K562 (cell line): ENCODE measurements at regions not wholly inside any gene's neighbourhood (a gene's known extent, or its start where the extent isn't known, plus 50 kb on each side); places are given as distances from the start of the nearest gene placed in this dataset.

Experiments
- ATAC-seq: fragments of 200-7000 bp; cut with Tn5 transposase; 3 replicates; pipeline ENCODE4 v1.9.1; 2020; ENCODE audit warnings: moderate library complexity
- BruUV-seq: library from RNA; stranded (reverse); fragments of 400-500 nt; replicated peaks from 2 replicates; lab custom pipeline; 2021; lab: Mats Ljungman, UMichigan
- CTCF ChIA-PET: fragments of 300-600 bp; formaldehyde crosslinking; extraction: SDS; loops from one replicate; lab custom pipeline; 2021; ENCODE audit warnings: low intra/inter-chr PET ratio; lab: Yijun Ruan, JAX
- POLR2A ChIA-PET: fragments of 300-600, 350-650 bp; sonication (Branson Sonifier 250); formaldehyde crosslinking; extraction: SDS; loops from one replicate; lab custom pipeline; 2021; ENCODE audit warnings: antibody characterized with exemption, inconsistent platforms; lab: Yijun Ruan, JAX
- DNase-seq, 4 experiments: peaks; one replicate each; pipeline versions ENCODE4 v3.0.0 to v3.0.0-alpha.2; 2011 to 2018; ENCODE audit warnings: low spot score in 3 of 4, mixed read lengths in 3 of 4; ENCODE audit errors: extremely low read depth in 1 of 4
- FAIRE-seq: peaks from 2 replicates; lab custom pipeline; 2011; peaks lifted over from hg19 to GRCh38; lab: Jason Lieb, UNC
- H2AFZ ChIP-seq: 2 replicates; pipeline ENCODE4 v1.6.0; 2011; ENCODE audit warnings: low read depth, low read length, control low read depth, inconsistent platforms
- H3K27ac ChIP-seq: fragments of 200-600 bp; 3 replicates; pipeline ENCODE4 v1.8.0; 2011; ENCODE audit warnings: low read depth, mild to moderate bottlenecking, control low read depth, inconsistent platforms, low read length, moderate library complexity, mixed read lengths; ENCODE audit errors: extremely low read depth
- H3K27me3 ChIP-seq, 2 experiments: fragments of 300-600 bp in 1 of 2; 2 replicates in 1 of 2; 3 replicates in 1 of 2; pipeline versions ENCODE4 v1.6.0 to v1.8.0; 2011; ENCODE audit warnings: inconsistent platforms in 2 of 2, low read length in 2 of 2, mild to moderate bottlenecking in 1 of 2, mixed read lengths in 1 of 2, moderate library complexity in 1 of 2; ENCODE audit not compliant: control insufficient read depth in 2 of 2, insufficient read depth in 2 of 2
- H3K36me3 ChIP-seq: fragments of 300-600 bp; 3 replicates; pipeline ENCODE4 v1.8.0; 2011; ENCODE audit warnings: mild to moderate bottlenecking, low read length, inconsistent platforms; ENCODE audit not compliant: control insufficient read depth, insufficient read depth
- H3K4me1 ChIP-seq, 2 experiments: fragments of 200-600 bp in 1 of 2; replicated peaks in 1 of 2; 2 replicates in 1 of 2; 3 replicates in 1 of 2; pipeline versions ENCODE4 v1.5.1 to v1.8.0; 2011; ENCODE audit warnings: inconsistent platforms in 2 of 2, low read length in 2 of 2, mild to moderate bottlenecking in 1 of 2, mixed read lengths in 1 of 2, moderate library complexity in 1 of 2; ENCODE audit not compliant: control insufficient read depth in 2 of 2, insufficient read depth in 2 of 2
- H3K4me2 ChIP-seq: 2 replicates; pipeline ENCODE4 v1.6.1; 2011; ENCODE audit warnings: low read length, control low read depth, inconsistent platforms, mixed read lengths; ENCODE audit not compliant: insufficient read depth
- H3K4me3 ChIP-seq: fragments of 200-600 bp; sonication (generic), shearing (Covaris generic); 2 replicates; pipeline ENCODE4 v1.5.1; 2016; ENCODE audit warnings: control low read depth, inconsistent platforms
- H3K79me2 ChIP-seq: fragments of 200-600 bp; 3 replicates; pipeline ENCODE4 v1.8.0; 2011; ENCODE audit warnings: low read length, inconsistent platforms; ENCODE audit not compliant: control insufficient read depth, insufficient read depth
- H3K9ac ChIP-seq, 2 experiments: 2 replicates each; pipeline versions ENCODE4 v1.6.0 to v1.6.1; 2011; ENCODE audit warnings: low read depth in 2 of 2, low read length in 2 of 2, control low read depth in 1 of 2, inconsistent platforms in 1 of 2, mild to moderate bottlenecking in 1 of 2, mixed read lengths in 1 of 2; ENCODE audit not compliant: insufficient read depth in 1 of 2
- H3K9me1 ChIP-seq: one replicate; pipeline ENCODE4 v1.6.0; 2011; ENCODE audit warnings: inconsistent platforms, mild to moderate bottlenecking, low read length, moderate library complexity; ENCODE audit not compliant: control insufficient read depth, insufficient read depth
- H3K9me3 ChIP-seq: replicated peaks from 2 replicates; pipeline ENCODE4 v1.5.1; 2011; ENCODE audit warnings: low read depth, low read length, inconsistent platforms; ENCODE audit not compliant: control insufficient read depth, insufficient read depth
- H4K20me1 ChIP-seq: replicated peaks from 2 replicates; pipeline ENCODE4 v1.6.1; 2011; ENCODE audit warnings: low read length, inconsistent platforms, mixed read lengths; ENCODE audit not compliant: control insufficient read depth, insufficient read depth
- BRD4 ChIP-seq: fragments of 200-600 bp; sonication (generic); IDR thresholded peaks from 2 replicates; pipeline ENCODE4 v1.6.1; 2017; ENCODE audit warnings: inconsistent platforms
- ELF2 ChIP-seq: fragments of 250-450 bp; sonication (Bioruptor Pico); IDR thresholded peaks from 2 replicates; pipeline ENCODE4 v1.5.0; 2021; ENCODE audit warnings: mild to moderate bottlenecking
- NFATC3 ChIP-seq: fragments of 450-650 bp; IDR thresholded peaks from 2 replicates; pipeline ENCODE4 v1.6.1; 2017; ENCODE audit warnings: mild to moderate bottlenecking
- NR1H2 ChIP-seq: sonication (generic); formaldehyde crosslinking; IDR thresholded peaks from 2 replicates; pipeline ENCODE4 v1.4.0; 2020; ENCODE audit warnings: mild to moderate bottlenecking, missing genetic modification reagents
- SAFB2 ChIP-seq: fragments of 200-400 bp; formaldehyde crosslinking; IDR thresholded peaks from 2 replicates; pipeline ENCODE4 v1.6.1; 2018; ENCODE audit warnings: borderline replicate concordance, low read length, low read depth, moderate library complexity; ENCODE audit not compliant: severe bottlenecking
- SIN3B ChIP-seq: fragments of 450-650 bp; IDR thresholded peaks from 2 replicates; pipeline ENCODE4 v1.6.1; 2017; ENCODE audit warnings: low read depth, mild to moderate bottlenecking, moderate library complexity
- WHSC1 ChIP-seq: IDR thresholded peaks from one replicate; pipeline ENCODE4 v1.6.1; 2012; ENCODE audit warnings: low read length, control low read depth, inconsistent platforms
- ZNF140 ChIP-seq: fragments of 250-450 bp; sonication (Bioruptor Pico); IDR thresholded peaks from 2 replicates; pipeline ENCODE4 v1.8.0; 2021; ENCODE audit warnings: moderate library complexity, mild to moderate bottlenecking, inconsistent platforms
- ZNF165 ChIP-seq: fragments of 250-450 bp; sonication (Bioruptor Pico); IDR thresholded peaks from 2 replicates; pipeline ENCODE4 v1.4.0; 2020; ENCODE audit warnings: borderline replicate concordance
- ZNF584 ChIP-seq: fragments of 200-800 bp; sonication (Bioruptor generic); IDR thresholded peaks from 2 replicates; pipeline ENCODE4 v1.6.1; 2016; ENCODE audit warnings: low read depth, mild to moderate bottlenecking, missing genetic modification characterization, missing compliant biosample characterization
- ZNF764 ChIP-seq: fragments of 250-450 bp; sonication (Bioruptor Pico); IDR thresholded peaks from 2 replicates; pipeline ENCODE4 v1.4.0; 2020; ENCODE audit warnings: low read depth, mild to moderate bottlenecking, moderate library complexity
- ZNF830 ChIP-seq: fragments of 250-450 bp; sonication (Bioruptor Pico); IDR thresholded peaks from 2 replicates; pipeline ENCODE4 v1.5.0; 2021; ENCODE audit warnings: mild to moderate bottlenecking
- WGBS: fragments of 100-300 bp; shearing (Covaris generic); methylation state at CpG from one replicate; pipeline ENCODE4 v1.1.6; 2016; ENCODE audit warnings: low coverage, mixed read lengths; ENCODE audit not compliant: insufficient coverage; ENCODE audit errors: missing lambda C conversion rate; 5-methylcytosine and 5-hydroxymethylcytosine counted together
- in situ Hi-C: fragments of 300-500 bp; cut with MboI; formaldehyde crosslinking; loops from 4 replicates; pipeline ENCODE4 v1.15.0; 2018; ENCODE audit warnings: inconsistent platforms, mixed read lengths
- intact Hi-C: fragments of 100-400 bp; cut with micrococcal nuclease; formaldehyde crosslinking; loops from 2 replicates; pipeline ENCODE4 v1.14.2; 2022
- TF ChIP-seq, protein P1 (sequence below): conservative IDR thresholded peaks from 2 replicates; pipeline ENCODE4 v1.6.1; 2011; ENCODE audit warnings: low read depth, mild to moderate bottlenecking, low read length; ENCODE audit not compliant: control insufficient read depth
- TF ChIP-seq, protein P2 (sequence below): fragments of 450-650 bp; formaldehyde crosslinking; IDR thresholded peaks from 2 replicates; pipeline ENCODE4 v1.4.0; 2022; ENCODE audit warnings: missing genetic modification characterization
- TF ChIP-seq, protein P3 (sequence below): sonication (generic); formaldehyde crosslinking; IDR thresholded peaks from 2 replicates; pipeline ENCODE4 v1.8.0; 2022; ENCODE audit warnings: missing genetic modification reagents, mild to moderate bottlenecking, borderline replicate concordance
- TF ChIP-seq, protein P4 (sequence below): IDR thresholded peaks from 2 replicates; pipeline ENCODE4 v1.6.1; 2012; ENCODE audit warnings: low read depth, low read length, improper control_type of control experiment, borderline replicate concordance

DNA sequence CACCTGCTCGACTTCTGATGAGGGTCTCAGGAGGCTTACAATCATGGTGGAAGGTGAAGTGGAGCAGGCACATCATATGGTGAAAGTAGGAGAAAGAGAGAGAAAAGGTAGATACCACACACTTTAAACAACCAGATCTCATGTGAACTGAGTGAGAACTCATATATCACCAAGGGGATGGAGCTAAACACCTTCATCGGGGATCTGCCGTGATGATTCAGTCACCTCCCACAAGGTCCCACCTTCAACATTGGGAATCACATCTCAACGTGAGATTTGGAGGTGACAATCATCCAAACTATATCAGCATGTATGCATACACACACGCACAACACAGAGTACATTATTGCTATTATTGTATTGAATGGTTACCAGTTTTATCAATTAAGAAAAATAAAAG lies 453.3 kb upstream of the NRSN1 start (continued):
- TF ChIP-seq ZNF165 (CRISPR knock-in tag) (no peak), ZNF764 (CRISPR knock-in tag) (no peak), ELF2 (CRISPR knock-in tag) (no peak)
- TF ChIP-seq, protein P1, sequence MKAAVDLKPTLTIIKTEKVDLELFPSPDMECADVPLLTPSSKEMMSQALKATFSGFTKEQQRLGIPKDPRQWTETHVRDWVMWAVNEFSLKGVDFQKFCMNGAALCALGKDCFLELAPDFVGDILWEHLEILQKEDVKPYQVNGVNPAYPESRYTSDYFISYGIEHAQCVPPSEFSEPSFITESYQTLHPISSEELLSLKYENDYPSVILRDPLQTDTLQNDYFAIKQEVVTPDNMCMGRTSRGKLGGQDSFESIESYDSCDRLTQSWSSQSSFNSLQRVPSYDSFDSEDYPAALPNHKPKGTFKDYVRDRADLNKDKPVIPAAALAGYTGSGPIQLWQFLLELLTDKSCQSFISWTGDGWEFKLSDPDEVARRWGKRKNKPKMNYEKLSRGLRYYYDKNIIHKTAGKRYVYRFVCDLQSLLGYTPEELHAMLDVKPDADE: no peak
- TF ChIP-seq, protein P2, sequence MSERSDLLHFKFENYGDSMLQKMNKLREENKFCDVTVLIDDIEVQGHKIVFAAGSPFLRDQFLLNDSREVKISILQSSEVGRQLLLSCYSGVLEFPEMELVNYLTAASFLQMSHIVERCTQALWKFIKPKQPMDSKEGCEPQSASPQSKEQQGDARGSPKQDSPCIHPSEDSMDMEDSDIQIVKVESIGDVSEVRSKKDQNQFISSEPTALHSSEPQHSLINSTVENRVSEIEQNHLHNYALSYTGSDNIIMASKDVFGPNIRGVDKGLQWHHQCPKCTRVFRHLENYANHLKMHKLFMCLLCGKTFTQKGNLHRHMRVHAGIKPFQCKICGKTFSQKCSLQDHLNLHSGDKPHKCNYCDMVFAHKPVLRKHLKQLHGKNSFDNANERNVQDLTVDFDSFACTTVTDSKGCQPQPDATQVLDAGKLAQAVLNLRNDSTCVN (CRISPR knock-in tag): no peak

DNA sequence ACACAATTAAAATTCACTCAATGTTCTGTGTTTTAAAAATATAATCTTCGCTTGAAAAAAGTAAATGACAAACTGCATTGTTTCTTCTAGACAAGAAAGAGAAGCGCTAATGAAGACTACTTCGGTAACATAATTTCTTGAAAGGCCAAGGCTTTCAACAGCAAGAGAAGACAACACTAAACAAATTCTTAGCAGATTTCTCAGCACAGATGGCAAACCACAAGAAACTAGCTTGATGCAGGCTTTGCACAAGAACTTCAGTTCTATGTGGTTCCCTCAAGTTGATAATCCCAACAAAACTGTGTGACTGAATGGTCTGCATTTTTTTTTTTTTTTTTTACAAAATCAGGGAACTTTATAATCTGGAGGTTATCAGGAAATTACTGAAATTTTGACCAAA lies 447.4 kb upstream of the NRSN1 start:
- no peak overlapping the region for H3K4me3 ChIP-seq
- no peaks in the 10 kb centered on the region for H4K20me1 ChIP-seq
- FAIRE-seq (no peak), ATAC-seq (no peak), DNase-seq (no peak)
- H2AFZ ChIP-seq: no peak overlapping the region
- no peaks in the 10 kb centered on the region for H3K79me2 ChIP-seq
- no peaks in the 10 kb centered on the region for H3K36me3 ChIP-seq
- intact Hi-C loops (no loop called here), in situ Hi-C loops (no loop called here)
- no peak overlapping the region for H3K4me2 ChIP-seq
- H3K9me3 ChIP-seq: no peaks in the 10 kb centered on the region; the same call in 1 of the 2 replicates
- H3K27me3 ChIP-seq: no peaks in the 10 kb centered on the region
- POLR2A ChIA-PET: interaction anchor here (0.8 kb wide), 1 partner anchor 14 kb away, joined by 3 read pairs; no protein-coding TSS in a partner anchor
- no peak overlapping the region for H3K9ac ChIP-seq
- no peaks in the 10 kb centered on the region for H3K4me1 ChIP-seq
- CTCF ChIA-PET: no interaction called here
- H3K9me1 ChIP-seq: no peaks in the 10 kb centered on the region
- BruUV-seq: no TSS peak
- WGBS: 0% methylated on average over 3 of the region's 3 CpGs
- no peak overlapping the region for H3K27ac ChIP-seq
- TF ChIP-seq ZNF584 (CRISPR knock-in tag) (no peak), BRD4 (no peak), ZNF140 (CRISPR knock-in tag) (no peak), ZNF830 (no peak), NR1H2 (CRISPR knock-in tag) (no peak), WHSC1 (no peak), NFATC3 (no peak), SIN3B (no peak), SAFB2 (no peak)
- TF ChIP-seq, protein P3, sequence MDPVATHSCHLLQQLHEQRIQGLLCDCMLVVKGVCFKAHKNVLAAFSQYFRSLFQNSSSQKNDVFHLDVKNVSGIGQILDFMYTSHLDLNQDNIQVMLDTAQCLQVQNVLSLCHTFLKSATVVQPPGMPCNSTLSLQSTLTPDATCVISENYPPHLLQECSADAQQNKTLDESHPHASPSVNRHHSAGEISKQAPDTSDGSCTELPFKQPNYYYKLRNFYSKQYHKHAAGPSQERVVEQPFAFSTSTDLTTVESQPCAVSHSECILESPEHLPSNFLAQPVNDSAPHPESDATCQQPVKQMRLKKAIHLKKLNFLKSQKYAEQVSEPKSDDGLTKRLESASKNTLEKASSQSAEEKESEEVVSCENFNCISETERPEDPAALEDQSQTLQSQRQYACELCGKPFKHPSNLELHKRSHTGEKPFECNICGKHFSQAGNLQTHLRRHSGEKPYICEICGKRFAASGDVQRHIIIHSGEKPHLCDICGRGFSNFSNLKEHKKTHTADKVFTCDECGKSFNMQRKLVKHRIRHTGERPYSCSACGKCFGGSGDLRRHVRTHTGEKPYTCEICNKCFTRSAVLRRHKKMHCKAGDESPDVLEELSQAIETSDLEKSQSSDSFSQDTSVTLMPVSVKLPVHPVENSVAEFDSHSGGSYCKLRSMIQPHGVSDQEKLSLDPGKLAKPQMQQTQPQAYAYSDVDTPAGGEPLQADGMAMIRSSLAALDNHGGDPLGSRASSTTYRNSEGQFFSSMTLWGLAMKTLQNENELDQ (CRISPR knock-in tag): no peak
- TF ChIP-seq, protein P4, sequence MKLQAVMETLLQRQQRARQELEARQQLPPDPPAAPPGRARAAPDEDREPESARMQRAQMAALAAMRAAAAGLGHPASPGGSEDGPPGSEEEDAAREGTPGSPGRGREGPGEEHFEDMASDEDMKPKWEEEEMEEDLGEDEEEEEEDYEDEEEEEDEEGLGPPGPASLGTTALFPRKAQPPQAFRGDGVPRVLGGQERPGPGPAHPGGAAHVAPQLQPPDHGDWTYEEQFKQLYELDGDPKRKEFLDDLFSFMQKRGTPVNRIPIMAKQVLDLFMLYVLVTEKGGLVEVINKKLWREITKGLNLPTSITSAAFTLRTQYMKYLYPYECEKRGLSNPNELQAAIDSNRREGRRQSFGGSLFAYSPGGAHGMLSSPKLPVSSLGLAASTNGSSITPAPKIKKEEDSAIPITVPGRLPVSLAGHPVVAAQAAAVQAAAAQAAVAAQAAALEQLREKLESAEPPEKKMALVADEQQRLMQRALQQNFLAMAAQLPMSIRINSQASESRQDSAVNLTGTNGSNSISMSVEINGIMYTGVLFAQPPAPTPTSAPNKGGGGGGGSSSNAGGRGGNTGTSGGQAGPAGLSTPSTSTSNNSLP: no peak
